Fibroblast of lung (primary cell): ENCODE measurements at regions not wholly inside any gene's neighbourhood (a gene's known extent, or its start where the extent isn't known, plus 50 kb on each side); places are given as distances from the start of the nearest gene placed in this dataset.

ENCODE experiments used
- DNase-seq, 2 donors: peaks; one replicate each; pipeline versions ENCODE4 v3.0.0 to v3.0.0-alpha.2; 2010; ENCODE audit warnings: low read depth in 2 of 2
- H2AFZ ChIP-seq: 2 replicates; pipeline ENCODE4 v1.5.1; 2012; ENCODE audit warnings: low read length, control low read depth, inconsistent platforms
- H3K27ac ChIP-seq: 2 replicates; pipeline ENCODE4 v1.5.1; 2011; ENCODE audit warnings: low read length, control low read depth; ENCODE audit not compliant: insufficient read depth
- H3K27me3 ChIP-seq: 2 replicates; pipeline ENCODE4 v1.5.1; 2011; ENCODE audit warnings: mild to moderate bottlenecking, low read length; ENCODE audit not compliant: control insufficient read depth, insufficient read depth
- H3K36me3 ChIP-seq: 2 replicates; pipeline ENCODE4 v1.5.1; 2011; ENCODE audit warnings: low read length; ENCODE audit not compliant: control insufficient read depth, insufficient read depth
- H3K4me1 ChIP-seq: 2 replicates; pipeline ENCODE4 v1.5.1; 2011; ENCODE audit warnings: low read length; ENCODE audit not compliant: control insufficient read depth, insufficient read depth; ENCODE audit errors: extremely low read depth
- H3K4me2 ChIP-seq: 2 replicates; pipeline ENCODE4 v1.5.1; 2011; ENCODE audit warnings: low read length, control low read depth; ENCODE audit not compliant: insufficient read depth; ENCODE audit errors: extremely low read depth
- H3K4me3 ChIP-seq, 4 experiments: fragments of 200-600 bp in 1 of 4; sonication (generic) in 1 of 4; replicated peaks in 1 of 4; 2 replicates each; pipeline ENCODE4 v1.5.1; 2011 to 2016; ENCODE audit warnings: low read length in 4 of 4, low read depth in 3 of 4, mild to moderate bottlenecking in 3 of 4, control low read depth in 2 of 4, inconsistent platforms in 1 of 4, mixed read lengths in 1 of 4; ENCODE audit not compliant: insufficient read depth in 1 of 4; ENCODE audit errors: control extremely low read depth in 1 of 4
- H3K79me2 ChIP-seq: 2 replicates; pipeline ENCODE4 v1.5.1; 2012; ENCODE audit warnings: mild to moderate bottlenecking, low read length, inconsistent platforms; ENCODE audit not compliant: control insufficient read depth, insufficient read depth
- H3K9ac ChIP-seq: 2 replicates; pipeline ENCODE4 v1.5.1; 2011; ENCODE audit warnings: mild to moderate bottlenecking, low read length, control low read depth; ENCODE audit not compliant: insufficient read depth
- H3K9me3 ChIP-seq: 2 replicates; pipeline ENCODE4 v1.5.1; 2012; ENCODE audit warnings: low read depth, low read length; ENCODE audit not compliant: control insufficient read depth, insufficient read depth
- H4K20me1 ChIP-seq: 2 replicates; pipeline ENCODE4 v1.5.1; 2011; ENCODE audit warnings: low read length; ENCODE audit not compliant: control insufficient read depth, insufficient read depth; ENCODE audit errors: extremely low read depth
- CTCF ChIP-seq, 2 donors: IDR thresholded peaks in 1 of 2; conservative IDR thresholded peaks in 1 of 2; 1 replicate in 1 of 2; 2 replicates in 1 of 2; pipeline ENCODE4 v1.5.1; 2011 to 2012; ENCODE audit warnings: low read length in 2 of 2, control low read depth in 1 of 2, inconsistent platforms in 1 of 2, low read depth in 1 of 2, mild to moderate bottlenecking in 1 of 2
- EZH2 ChIP-seq: IDR thresholded peaks from 2 replicates; pipeline ENCODE4 v1.5.1; 2012; ENCODE audit warnings: low read length, control low read depth, mild to moderate bottlenecking; ENCODE audit errors: missing control alignments

DNA sequence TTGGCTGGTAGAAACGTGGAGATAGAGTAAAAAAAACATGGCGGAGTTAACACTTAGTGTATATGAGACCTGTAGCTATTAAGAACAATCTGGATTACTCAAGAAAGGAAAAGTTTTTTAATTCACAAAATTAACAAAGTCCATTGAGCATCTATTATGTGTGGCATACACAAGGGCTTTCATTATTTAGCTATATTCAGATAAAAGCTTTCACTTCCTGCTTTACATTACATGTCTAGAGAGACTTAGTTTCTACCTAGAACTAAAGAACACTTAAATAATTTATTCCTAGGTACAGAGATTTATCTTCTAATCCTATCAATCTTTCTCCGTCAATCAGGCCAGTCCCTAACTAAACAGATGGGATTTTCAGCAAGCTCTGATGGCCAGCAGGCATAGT is 196.0 kb upstream of the SLC39A10 start:
- H3K9ac ChIP-seq: no peak overlapping the region
- no peaks in the 10 kb centered on the region for H3K4me1 ChIP-seq
- no peak overlapping the region for H3K27ac ChIP-seq
- no peak overlapping the region for H2AFZ ChIP-seq
- H3K4me2 ChIP-seq: no peak overlapping the region
- H3K27me3 ChIP-seq: no peaks in the 10 kb centered on the region
- no peak for DNase-seq
- no peak for TF ChIP-seq CTCF (conservative IDR thresholded peaks at IDR 0.05 in 1 of 2, IDR thresholded peaks at IDR 0.05 in 1 of 2; ENCODE audit: low read depth in 1 of 2, low read length in 2 of 2)
- TF ChIP-seq EZH2: no peak
- no peaks in the 10 kb centered on the region for H3K79me2 ChIP-seq
- H3K9me3 ChIP-seq: no peaks in the 10 kb centered on the region
- H4K20me1 ChIP-seq: no peaks in the 10 kb centered on the region
- no peaks in the 10 kb centered on the region for H3K36me3 ChIP-seq
- H3K4me3 ChIP-seq: no peak overlapping the region

- H3K9me3 ChIP-seq: no peaks in the 10 kb centered on the region
- H3K27ac ChIP-seq: no peak overlapping the region
- no peaks in the 10 kb centered on the region for H3K79me2 ChIP-seq
- DNase-seq: peak in 1 of 2 donors; percentile 29
- H3K36me3 ChIP-seq: no peaks in the 10 kb centered on the region
- H2AFZ ChIP-seq: no peak overlapping the region
- no peak overlapping the region for H3K4me2 ChIP-seq
- TF ChIP-seq EZH2 (no peak), CTCF (conservative IDR thresholded peaks at IDR 0.05 in 1 of 2, IDR thresholded peaks at IDR 0.05 in 1 of 2; ENCODE audit: low read depth in 1 of 2, low read length in 2 of 2) (no peak)
- no peaks in the 10 kb centered on the region for H3K4me1 ChIP-seq
- no peak overlapping the region for H3K9ac ChIP-seq
- no peaks in the 10 kb centered on the region for H3K27me3 ChIP-seq
- no peak overlapping the region for H3K4me3 ChIP-seq
- H4K20me1 ChIP-seq: no peaks in the 10 kb centered on the region
Measured at GRCh38 chr2:195458936-195459335, 198.1 kb upstream of the SLC39A10 start.

GRCh38 chr2:195457873-195458272 is 199.2 kb upstream of the SLC39A10 start:
- Histone ChIP-seq H3K4me2 (no peak overlapping the region), H3K4me1 (no peaks in the 10 kb centered on the region), H2AFZ (no peak overlapping the region), H3K79me2 (no peaks in the 10 kb centered on the region), H3K27ac (no peak overlapping the region), H3K36me3 (no peaks in the 10 kb centered on the region), H3K4me3 (no peak overlapping the region), H3K27me3 (no peaks in the 10 kb centered on the region), H3K9me3 (no peaks in the 10 kb centered on the region), H3K9ac (no peak overlapping the region), H4K20me1 (no peaks in the 10 kb centered on the region)
- DNase-seq: no peak
- TF ChIP-seq CTCF (conservative IDR thresholded peaks at IDR 0.05 in 1 of 2, IDR thresholded peaks at IDR 0.05 in 1 of 2; ENCODE audit: low read depth in 1 of 2, low read length in 2 of 2) (no peak), EZH2 (no peak)
